GM23338 (cell line): ENCODE measurements at regions not wholly inside any gene's neighbourhood (a gene's known extent, or its start where the extent isn't known, plus 50 kb on each side); places are given as distances from the start of the nearest gene placed in this dataset.

ENCODE experiments used
- ATAC-seq: fragments of 200-7000 bp; cut with Tn5 transposase; 3 replicates; pipeline ENCODE4 v1.9.1; 2020
- DNase-seq: peaks from one replicate; pipeline ENCODE4 v3.0.0-alpha.2; 2015; ENCODE audit warnings: low spot score
- H2AFZ ChIP-seq: fragments of 200-600 bp; sonication (generic); 2 replicates; pipeline ENCODE4 v1.8.0; 2016; ENCODE audit warnings: antibody characterized with exemption, mild to moderate bottlenecking, moderate library complexity
- H3F3A ChIP-seq: fragments of 200-600 bp; sonication (generic); replicated peaks from 2 replicates; pipeline ENCODE4 v1.8.0; 2017; ENCODE audit warnings: antibody characterized with exemption, mixed run types, low read depth
- H3K27ac ChIP-seq: fragments of 200-600 bp; sonication (generic); 2 replicates; pipeline ENCODE4 v1.6.1; 2016; ENCODE audit warnings: low read depth
- H3K27me3 ChIP-seq: fragments of 200-600 bp; sonication (generic); 2 replicates; pipeline ENCODE4 v1.8.0; 2016; ENCODE audit warnings: mild to moderate bottlenecking, mixed run types, moderate library complexity; ENCODE audit not compliant: insufficient read depth
- H3K36me3 ChIP-seq: fragments of 200-600 bp; sonication (generic); 2 replicates; pipeline ENCODE4 v1.8.0; 2016; ENCODE audit warnings: mild to moderate bottlenecking; ENCODE audit not compliant: insufficient read depth
- H3K4me1 ChIP-seq: fragments of 200-600 bp; sonication (generic); 2 replicates; pipeline ENCODE4 v1.8.0; 2016; ENCODE audit warnings: mild to moderate bottlenecking, moderate library complexity; ENCODE audit not compliant: insufficient read depth
- H3K4me2 ChIP-seq: fragments of 200-600 bp; sonication (generic); 2 replicates; pipeline ENCODE4 v1.7.1; 2017; ENCODE audit warnings: mixed run types
- H3K4me3 ChIP-seq: fragments of 200-600 bp; sonication (generic); 2 replicates; pipeline ENCODE4 v1.6.1; 2016; ENCODE audit warnings: mixed run types
- H3K79me2 ChIP-seq: fragments of 200-600 bp; sonication (generic); replicated peaks from 2 replicates; pipeline ENCODE4 v1.8.0; 2017; ENCODE audit warnings: mild to moderate bottlenecking; ENCODE audit not compliant: insufficient read depth
- H3K9me2 ChIP-seq: fragments of 200-600 bp; sonication (generic); 2 replicates; pipeline ENCODE4 v1.8.0; 2017; ENCODE audit not compliant: insufficient read depth
- H4K20me1 ChIP-seq: fragments of 200-600 bp; sonication (generic); replicated peaks from 2 replicates; pipeline ENCODE4 v1.8.0; 2017; ENCODE audit warnings: mild to moderate bottlenecking; ENCODE audit not compliant: insufficient read depth
- H3K27ac Mint-ChIP-seq: 2 replicates; pipeline ENCODE4 v1.8.0; 2020; ENCODE audit warnings: inconsistent platforms, mild to moderate bottlenecking, moderate library complexity, mixed read lengths
- H3K27me3 Mint-ChIP-seq: 3 replicates; pipeline ENCODE4 v1.8.0; 2022; ENCODE audit warnings: low read depth, mild to moderate bottlenecking, moderate library complexity, mixed read lengths, inconsistent platforms; ENCODE audit not compliant: insufficient read depth, poor library complexity
- H3K36me3 Mint-ChIP-seq: 3 replicates; pipeline ENCODE4 v1.8.0; 2021; ENCODE audit warnings: low read depth, mild to moderate bottlenecking, inconsistent platforms, moderate library complexity, mixed read lengths
- H3K4me1 Mint-ChIP-seq: 3 replicates; pipeline ENCODE4 v1.8.0; 2020; ENCODE audit warnings: mild to moderate bottlenecking, inconsistent platforms, mixed read lengths
- H3K4me3 Mint-ChIP-seq: 3 replicates; pipeline ENCODE4 v1.8.0; 2021; ENCODE audit warnings: moderate library complexity, mild to moderate bottlenecking, inconsistent platforms, mixed read lengths
- H3K9me3 Mint-ChIP-seq: 3 replicates; pipeline ENCODE4 v1.8.0; 2020; ENCODE audit warnings: moderate library complexity, mild to moderate bottlenecking, inconsistent platforms, mixed read lengths
- CREB1 ChIP-seq: fragments of 250-450 bp; sonication (Bioruptor Pico); IDR thresholded peaks from 2 replicates; pipeline ENCODE4 v1.5.0; 2020; ENCODE audit warnings: low read depth, mild to moderate bottlenecking, moderate library complexity
- CTCF ChIP-seq, 2 experiments: fragments of 200-600 bp in 1 of 2; sonication (generic) in 1 of 2; conservative IDR thresholded peaks; 2 replicates each; pipeline versions ENCODE4 v1.5.1 to v1.6.1; 2016 to 2017; ENCODE audit warnings: antibody characterized with exemption in 2 of 2, low read depth in 2 of 2, mild to moderate bottlenecking in 2 of 2, moderate library complexity in 1 of 2
- EZH2phosphoT487 ChIP-seq: fragments of 200-600 bp; sonication (generic); IDR thresholded peaks from one replicate; pipeline ENCODE4 v1.8.1; 2018; ENCODE audit warnings: antibody characterized with exemption; ENCODE audit not compliant: unreplicated experiment
- JUNB ChIP-seq: IDR thresholded peaks from one replicate; pipeline ENCODE4 v1.6.1; 2016; ENCODE audit warnings: antibody characterized with exemption; ENCODE audit not compliant: unreplicated experiment
- POLR2AphosphoS5 ChIP-seq: IDR thresholded peaks from 2 replicates; pipeline ENCODE4 v1.6.1; 2016; ENCODE audit warnings: antibody characterized with exemption, low read depth
- STAT1 ChIP-seq: IDR thresholded peaks from one replicate; pipeline ENCODE4 v1.6.1; 2016; ENCODE audit warnings: antibody characterized with exemption; ENCODE audit not compliant: unreplicated experiment
- ZNF114 ChIP-seq: fragments of 250-450 bp; sonication (Bioruptor Pico); IDR thresholded peaks from 2 replicates; pipeline ENCODE4 v1.5.0; 2020; ENCODE audit warnings: mild to moderate bottlenecking, moderate library complexity
- TF ChIP-seq, protein P1 (sequence below): IDR thresholded peaks from one replicate; pipeline ENCODE4 v1.6.1; 2018; ENCODE audit warnings: antibody characterized with exemption; ENCODE audit not compliant: unreplicated experiment

DNA sequence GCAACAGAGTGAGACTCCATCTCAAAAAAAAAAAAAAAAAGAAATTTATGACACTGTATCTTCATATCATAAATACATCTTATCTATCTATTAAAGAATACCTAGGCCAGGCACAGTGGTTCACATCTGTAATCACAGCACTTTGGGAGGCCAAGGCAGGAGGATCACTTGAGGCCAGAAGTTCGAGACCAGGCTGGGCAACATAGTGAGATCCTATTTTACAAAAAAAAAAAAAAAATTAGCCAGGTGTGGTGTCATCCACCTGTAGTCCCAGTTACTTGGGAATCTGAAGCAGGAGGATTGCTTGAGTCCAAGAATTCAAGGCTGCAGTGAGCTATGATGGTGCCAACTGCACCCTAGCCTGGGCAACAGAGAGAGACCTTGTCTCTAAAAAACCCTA, 95.0 kb downstream of the HNRNPLL start (continued):
- TF ChIP-seq POLR2AphosphoS5 (no peak), STAT1 (no peak), EZH2phosphoT487 (no peak), JUNB (no peak)

DNA sequence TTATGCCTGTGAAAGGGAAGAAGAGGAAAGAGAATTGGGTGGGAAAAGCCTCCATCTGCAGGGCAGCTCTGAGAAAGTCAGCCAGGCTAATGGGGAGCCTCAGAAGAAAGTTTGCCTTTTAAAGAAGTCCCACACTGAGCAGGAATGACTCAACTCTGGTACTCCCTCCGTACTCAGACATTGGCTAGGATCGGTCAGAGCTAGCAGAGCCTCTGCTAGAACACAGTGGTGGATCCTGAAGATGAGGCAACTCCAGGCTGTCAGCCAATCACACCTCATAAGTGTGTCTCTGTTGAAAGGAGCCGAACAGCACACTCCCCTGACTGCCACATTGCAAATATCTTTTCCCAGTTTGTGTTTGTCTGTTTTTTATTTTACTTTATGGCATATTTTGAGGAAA, 96.9 kb downstream of the HNRNPLL start:
- no peak overlapping the region for H3K4me3 Mint-ChIP-seq
- Histone ChIP-seq H3K9me2 (no peaks in the 10 kb centered on the region), H3F3A (no peaks in the 10 kb centered on the region), H2AFZ (no peak overlapping the region), H3K4me3 (no peak overlapping the region), H4K20me1 (no peaks in the 10 kb centered on the region), H3K4me2 (no peak overlapping the region), H3K79me2 (no peaks in the 10 kb centered on the region), H3K36me3 (no peaks in the 10 kb centered on the region), H3K4me1 (no peaks in the 10 kb centered on the region), H3K27ac (no peak overlapping the region), H3K27me3 (no peaks in the 10 kb centered on the region)
- peaks cover 4% of the 10 kb centered on the region for H3K4me1 Mint-ChIP-seq
- no peak overlapping the region for H3K27ac Mint-ChIP-seq
- H3K9me3 Mint-ChIP-seq: peaks cover 13% of the 10 kb centered on the region
- H3K27me3 Mint-ChIP-seq: peaks cover 10% of the 10 kb centered on the region
- ATAC-seq (peak; percentile 33), DNase-seq (no peak)
- H3K36me3 Mint-ChIP-seq: peaks cover 5% of the 10 kb centered on the region
- TF ChIP-seq ZNF114 (CRISPR knock-in tag): no peak
- TF ChIP-seq, protein P1, sequence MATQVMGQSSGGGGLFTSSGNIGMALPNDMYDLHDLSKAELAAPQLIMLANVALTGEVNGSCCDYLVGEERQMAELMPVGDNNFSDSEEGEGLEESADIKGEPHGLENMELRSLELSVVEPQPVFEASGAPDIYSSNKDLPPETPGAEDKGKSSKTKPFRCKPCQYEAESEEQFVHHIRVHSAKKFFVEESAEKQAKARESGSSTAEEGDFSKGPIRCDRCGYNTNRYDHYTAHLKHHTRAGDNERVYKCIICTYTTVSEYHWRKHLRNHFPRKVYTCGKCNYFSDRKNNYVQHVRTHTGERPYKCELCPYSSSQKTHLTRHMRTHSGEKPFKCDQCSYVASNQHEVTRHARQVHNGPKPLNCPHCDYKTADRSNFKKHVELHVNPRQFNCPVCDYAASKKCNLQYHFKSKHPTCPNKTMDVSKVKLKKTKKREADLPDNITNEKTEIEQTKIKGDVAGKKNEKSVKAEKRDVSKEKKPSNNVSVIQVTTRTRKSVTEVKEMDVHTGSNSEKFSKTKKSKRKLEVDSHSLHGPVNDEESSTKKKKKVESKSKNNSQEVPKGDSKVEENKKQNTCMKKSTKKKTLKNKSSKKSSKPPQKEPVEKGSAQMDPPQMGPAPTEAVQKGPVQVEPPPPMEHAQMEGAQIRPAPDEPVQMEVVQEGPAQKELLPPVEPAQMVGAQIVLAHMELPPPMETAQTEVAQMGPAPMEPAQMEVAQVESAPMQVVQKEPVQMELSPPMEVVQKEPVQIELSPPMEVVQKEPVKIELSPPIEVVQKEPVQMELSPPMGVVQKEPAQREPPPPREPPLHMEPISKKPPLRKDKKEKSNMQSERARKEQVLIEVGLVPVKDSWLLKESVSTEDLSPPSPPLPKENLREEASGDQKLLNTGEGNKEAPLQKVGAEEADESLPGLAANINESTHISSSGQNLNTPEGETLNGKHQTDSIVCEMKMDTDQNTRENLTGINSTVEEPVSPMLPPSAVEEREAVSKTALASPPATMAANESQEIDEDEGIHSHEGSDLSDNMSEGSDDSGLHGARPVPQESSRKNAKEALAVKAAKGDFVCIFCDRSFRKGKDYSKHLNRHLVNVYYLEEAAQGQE: no peak
- no peak for TF ChIP-seq EZH2phosphoT487
- peak in 1 of 2 experiments; percentile 27; a peak in 1 of 4 replicates for TF ChIP-seq CTCF (conservative IDR thresholded peaks at IDR 0.05; ENCODE audit: low read depth in 2 of 2)

DNA sequence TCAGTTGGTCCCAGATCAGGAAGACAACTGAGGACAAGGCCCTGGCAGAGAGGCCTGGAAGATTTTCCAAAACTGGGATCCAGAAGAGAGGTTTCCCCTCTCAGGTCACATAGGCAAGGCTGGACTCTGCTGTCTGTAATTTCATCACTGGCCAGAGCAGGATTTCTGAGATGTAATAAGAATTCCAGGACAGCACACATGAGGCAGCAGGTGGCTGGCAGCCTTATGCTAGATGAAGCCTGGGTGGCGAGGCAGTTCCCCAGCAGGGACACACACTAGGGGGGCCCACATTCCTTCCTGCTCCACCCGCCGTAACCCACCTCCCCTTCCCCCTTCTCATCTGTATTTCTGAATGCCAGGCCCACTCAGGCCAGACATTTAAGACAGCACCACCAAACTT, 98.6 kb downstream of the HNRNPLL start:
- Histone ChIP-seq H3K79me2 (no peaks in the 10 kb centered on the region), H3K4me2 (no peak overlapping the region), H3K4me3 (no peak overlapping the region), H3K36me3 (no peaks in the 10 kb centered on the region), H3K9me2 (no peaks in the 10 kb centered on the region), H4K20me1 (no peaks in the 10 kb centered on the region), H3K27ac (no peak overlapping the region), H2AFZ (no peak overlapping the region), H3K4me1 (peaks cover 7% of the 10 kb centered on the region), H3F3A (no peaks in the 10 kb centered on the region), H3K27me3 (no peaks in the 10 kb centered on the region)
- H3K27me3 Mint-ChIP-seq: peaks cover 17% of the 10 kb centered on the region
- DNase-seq (no peak), ATAC-seq (no peak)
- H3K36me3 Mint-ChIP-seq: peaks cover 7% of the 10 kb centered on the region
- no peak overlapping the region for H3K27ac Mint-ChIP-seq
- H3K9me3 Mint-ChIP-seq: peaks cover 17% of the 10 kb centered on the region
- peaks cover 16% of the 10 kb centered on the region for H3K4me1 Mint-ChIP-seq
- no peak overlapping the region for H3K4me3 Mint-ChIP-seq
- TF ChIP-seq CREB1: no peak
- no peak for TF ChIP-seq CTCF (conservative IDR thresholded peaks at IDR 0.05; ENCODE audit: low read depth in 2 of 2)
